ENCODE measurements at regions not wholly inside any gene's neighbourhood (a gene's known extent, or its start where the extent isn't known, plus 50 kb on each side); places are given as distances from the start of the nearest gene placed in this dataset.

GRCh38 chr17:74019860-74020259, 183.6 kb upstream of the RPL38 start:
- no peak for DNase-seq

GRCh38 chr17:74020522-74020921, 183.0 kb upstream of the RPL38 start:
- DNase-seq = no peak

- no peak for DNase-seq
These were observed 178.5 kb upstream of the RPL38 start for GRCh38 chr17:74024871-74025531.

GRCh38 chr17:74027444-74027843, 176.0 kb upstream of the RPL38 start:
- DNase-seq = no peak

- DNase-seq = no peak
These were observed 174.9 kb upstream of the RPL38 start for GRCh38 chr17:74028354-74029116.

- no peak for DNase-seq
These were observed 172.0 kb upstream of the RPL38 start for GRCh38 chr17:74031316-74032090.

DNA sequence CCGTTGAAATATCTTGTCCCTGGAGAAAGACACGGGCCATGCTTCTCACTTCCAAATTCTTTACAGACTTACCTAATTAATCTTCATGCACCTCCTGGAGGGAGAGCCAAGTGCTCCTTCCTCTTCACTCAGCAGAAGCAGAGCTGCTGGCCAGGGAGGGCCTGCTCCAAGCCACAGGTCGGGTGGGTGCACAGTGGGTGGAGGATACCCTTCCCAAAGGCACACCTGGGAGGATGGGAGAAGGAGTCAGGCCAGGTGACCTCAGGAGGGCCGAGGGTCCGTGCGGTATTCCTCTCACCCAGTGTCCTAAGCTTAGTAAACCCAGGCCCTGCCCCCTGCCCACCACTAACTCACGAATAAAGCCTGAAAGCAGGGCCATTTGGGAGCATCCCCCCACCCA, 171.3 kb upstream of the RPL38 start:
- DNase-seq = no peak

GRCh38 chr17:74037320-74037719, 166.2 kb upstream of the RPL38 start:
- DNase-seq = no peak

DNA sequence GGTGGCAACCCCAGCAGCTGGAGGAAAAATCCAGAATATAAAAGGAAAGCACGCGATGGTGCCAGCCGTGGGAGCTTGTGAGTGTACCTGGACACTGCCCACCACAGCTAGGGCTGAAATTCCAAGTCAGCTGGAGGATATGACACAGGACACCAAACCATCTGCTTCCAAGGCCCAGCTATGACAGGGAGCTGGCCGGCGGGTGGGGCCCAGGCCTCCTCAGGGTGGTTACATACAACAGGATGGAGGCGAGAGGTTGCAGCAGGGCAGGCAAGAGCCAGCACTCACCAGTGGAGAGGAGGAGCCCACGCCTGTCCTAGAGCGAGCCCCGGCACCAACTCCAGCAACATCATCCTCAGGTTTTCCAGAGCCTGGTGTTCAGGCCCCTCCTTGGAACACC, 163.2 kb upstream of the RPL38 start:
- no peak for DNase-seq

DNA sequence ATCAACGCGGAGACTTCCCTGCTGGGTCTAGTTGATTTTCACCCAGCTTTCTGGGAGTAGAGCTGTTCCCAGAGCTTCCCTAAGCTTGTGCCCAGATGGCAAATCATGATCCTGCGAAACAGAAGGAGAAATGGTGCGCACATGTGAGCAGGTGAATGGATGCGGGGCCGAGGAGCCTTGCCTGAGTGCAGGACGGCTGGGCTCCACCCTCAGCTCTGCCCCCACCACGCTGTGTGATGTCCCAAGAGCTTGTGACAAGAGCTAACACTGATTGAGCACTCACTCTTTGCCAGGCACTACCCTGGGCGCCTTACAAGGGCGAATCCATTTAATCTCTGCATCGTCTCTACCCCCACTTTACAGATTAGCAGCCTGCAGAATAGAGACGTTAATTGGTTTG, 162.7 kb upstream of the RPL38 start:
- no peak for DNase-seq

- DNase-seq = no peak
These were observed 161.4 kb upstream of the RPL38 start for GRCh38 chr17:74041869-74042640.

- DNase-seq = peak; percentile 45
These were observed 160.6 kb upstream of the RPL38 start for GRCh38 chr17:74042744-74043486.

- no peak for DNase-seq
These were observed 159.5 kb upstream of the RPL38 start for GRCh38 chr17:74043976-74044375.

DNA sequence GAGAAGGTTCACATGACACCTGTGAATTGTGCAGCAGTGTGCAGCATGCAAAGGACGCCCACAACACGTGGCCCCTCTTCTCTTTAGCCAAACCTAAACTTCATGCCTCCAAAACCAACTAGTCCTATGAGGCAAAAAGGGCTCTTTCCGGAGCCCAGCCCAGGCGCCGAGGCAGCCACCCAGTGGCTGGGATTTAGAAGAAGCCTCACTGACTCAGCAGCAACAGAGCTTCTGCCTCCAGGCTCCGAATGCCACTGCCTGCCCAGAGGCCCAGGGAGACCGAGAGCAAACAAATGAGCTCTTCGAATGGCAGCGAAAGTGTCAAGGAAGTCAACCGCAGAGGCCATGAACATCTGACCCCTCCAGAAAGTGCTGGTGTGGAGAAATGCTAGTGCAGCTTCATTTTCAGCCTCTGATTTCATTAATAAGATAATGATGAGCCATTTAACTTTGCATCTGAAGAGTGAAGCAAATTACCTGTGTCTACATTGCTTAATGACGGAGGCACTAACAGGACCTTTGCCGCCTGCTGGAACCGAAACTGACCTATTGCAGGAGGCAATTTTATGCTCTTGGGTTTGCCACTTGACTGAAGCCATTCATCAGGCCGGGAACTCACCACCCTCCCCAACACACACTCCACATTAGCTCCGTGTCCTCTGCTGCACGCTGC, 157.7 kb upstream of the RPL38 start:
- no peak for DNase-seq

DNA sequence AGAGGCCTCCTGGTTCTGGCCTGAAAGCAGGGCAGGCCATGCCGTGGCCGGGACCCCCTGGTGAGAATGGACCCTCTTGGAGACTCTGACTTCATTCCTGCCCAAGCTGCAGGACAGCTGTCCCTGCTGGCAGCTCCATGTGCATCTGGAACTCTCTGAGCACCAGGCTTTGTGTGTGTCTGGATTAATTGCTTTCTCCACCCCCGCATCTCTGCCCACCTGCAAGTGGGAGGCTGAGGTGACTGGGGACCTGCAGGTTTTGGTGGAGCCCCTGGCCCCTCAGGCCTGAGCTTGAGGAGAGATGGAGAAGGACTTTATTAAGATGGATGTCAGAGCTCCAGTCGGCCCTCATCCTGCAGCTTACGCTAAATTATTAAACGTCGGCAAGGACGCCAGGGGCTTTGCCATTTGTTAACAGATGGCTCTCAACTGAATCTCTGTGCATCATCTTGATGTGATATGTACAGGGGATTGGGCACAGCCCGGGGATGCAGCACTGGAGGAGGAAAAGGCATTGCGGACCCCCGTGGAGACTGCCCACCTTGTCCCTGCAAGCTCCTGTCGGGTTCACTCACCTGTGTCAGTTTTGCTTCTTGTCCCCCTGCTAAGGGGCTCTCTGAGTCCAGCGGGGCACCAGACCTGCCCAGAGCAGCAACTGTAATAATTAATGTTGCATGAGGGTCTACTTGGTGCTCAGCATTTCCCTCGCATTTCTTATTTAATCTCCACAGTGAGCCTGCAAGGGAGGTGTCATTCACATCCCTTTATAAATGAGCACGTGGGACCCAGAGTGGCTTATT, 154.1 kb upstream of the RPL38 start:
- DNase-seq = no peak

DNA sequence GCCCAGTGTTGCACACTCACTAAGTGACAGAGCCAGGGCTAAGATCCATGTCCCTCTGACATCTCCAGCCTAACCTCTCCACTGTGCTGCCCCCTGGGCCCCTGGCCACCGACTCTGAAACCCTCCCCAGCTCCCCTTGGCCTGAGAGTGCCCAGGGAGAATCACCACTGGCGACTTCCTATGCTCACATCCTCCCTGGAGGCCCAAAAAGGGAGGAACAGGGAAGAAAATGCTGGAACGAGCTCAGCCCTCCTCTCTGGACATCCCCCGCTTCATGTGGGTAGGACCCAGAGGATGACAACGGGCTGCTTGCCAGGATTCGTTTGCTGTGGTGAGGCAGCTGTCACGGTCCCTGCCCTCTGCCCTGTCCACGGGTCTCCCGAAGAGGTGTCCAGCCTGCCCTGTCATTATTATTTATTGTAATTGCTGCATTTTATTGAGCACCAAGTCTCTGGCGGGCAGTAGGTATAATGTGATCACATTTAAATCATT, 153.5 kb upstream of the RPL38 start:
- DNase-seq = no peak

DNA sequence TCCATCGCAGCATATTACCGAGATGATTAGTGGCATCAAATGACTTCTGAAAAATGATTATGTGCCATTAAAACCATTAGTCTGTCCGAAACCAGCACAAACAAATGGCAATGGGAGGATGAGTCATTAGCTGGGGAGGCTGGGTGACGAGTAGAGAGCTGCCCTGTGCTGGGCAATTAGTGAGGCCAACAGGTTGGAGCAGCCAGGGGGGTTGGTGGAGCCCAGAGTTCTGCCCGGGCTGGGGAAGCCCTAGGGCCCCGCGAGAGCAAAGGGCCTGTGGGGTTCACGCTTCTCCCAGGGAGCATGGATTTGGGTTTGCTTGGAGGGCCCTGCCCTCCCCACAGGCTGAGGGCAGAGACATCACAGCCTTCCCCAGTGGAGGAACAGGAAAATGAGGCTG, 152.1 kb upstream of the RPL38 start:
- DNase-seq = no peak

DNA sequence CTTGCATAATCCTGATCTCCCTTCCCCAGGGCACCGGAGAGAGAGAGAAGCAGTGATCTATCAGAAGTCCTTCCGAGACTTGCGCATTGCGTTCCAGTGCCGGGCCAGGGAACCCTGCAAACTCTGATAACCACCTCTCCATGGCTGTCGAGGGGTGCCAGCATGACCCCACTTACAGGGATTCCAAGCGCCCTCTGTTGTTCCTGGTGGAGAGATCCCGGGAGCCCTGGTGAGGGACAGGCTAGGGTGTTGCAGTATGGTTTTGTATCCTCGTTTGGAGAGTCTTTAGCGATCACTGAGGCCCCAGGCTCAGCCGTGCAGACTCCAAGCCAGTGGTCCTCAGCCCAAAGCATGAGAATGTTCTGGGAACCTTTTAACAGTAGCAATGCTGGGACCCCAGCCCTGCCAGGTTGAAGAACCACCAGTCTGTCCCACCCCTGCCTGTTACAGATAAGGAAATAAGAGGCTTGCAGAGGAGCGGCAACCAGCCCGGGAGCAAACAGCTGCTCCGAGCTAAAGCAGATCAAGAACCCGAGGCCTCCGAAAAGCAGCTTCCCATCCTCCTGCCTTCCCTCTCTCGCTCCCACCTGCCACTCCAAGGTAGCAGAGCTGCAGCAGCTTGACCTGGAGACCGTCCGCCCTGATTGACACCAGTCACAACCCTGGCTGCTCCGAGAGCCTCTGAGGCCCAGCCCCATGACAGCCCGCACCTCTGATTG, 150.3 kb upstream of the RPL38 start:
- no peak for DNase-seq

DNA sequence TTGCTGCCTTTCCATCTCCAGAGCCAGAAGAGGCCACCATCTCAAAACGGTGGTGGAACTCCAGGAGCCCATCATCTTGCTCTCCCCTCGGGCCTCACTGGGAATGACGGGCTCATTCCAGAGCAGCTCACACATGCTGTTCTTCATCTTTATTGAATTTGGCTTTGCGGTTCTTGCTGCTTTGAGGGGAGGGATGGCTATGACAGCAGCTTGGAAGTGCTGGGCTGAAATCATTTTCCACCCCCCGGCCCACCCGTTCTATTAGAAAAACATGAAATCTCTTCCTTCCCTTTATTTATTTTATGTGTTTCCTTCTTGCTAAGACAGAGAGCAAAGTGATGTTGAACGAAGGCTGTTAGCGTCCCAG, 149.8 kb upstream of the RPL38 start:
- no peak for DNase-seq

GRCh38 chr17:74054249-74054648, 149.2 kb upstream of the RPL38 start:
- no peak for DNase-seq

Measured in hindlimb muscle (tissue), 1 donor.